A673 (cell line): ENCODE measurements at regions not wholly inside any gene's neighbourhood (a gene's known extent, or its start where the extent isn't known, plus 50 kb on each side); places are given as distances from the start of the nearest gene placed in this dataset.

Experiments
- BruUV-seq: library from RNA; stranded (reverse); fragments of 400-500 nt; replicated peaks from 2 replicates; lab custom pipeline; 2021; lab: Mats Ljungman, UMichigan
- CTCF ChIA-PET: fragments of 300-600 bp; sonication (Branson Sonifier 250); formaldehyde crosslinking; loops from one replicate; lab custom pipeline; 2022; ENCODE audit warnings: antibody characterized with exemption; lab: Charles Lee
- POLR2A ChIA-PET: fragments of 300-600 bp; sonication (Branson Sonifier 250); formaldehyde crosslinking; loops from one replicate; lab custom pipeline; 2022; ENCODE audit warnings: antibody characterized with exemption; ENCODE audit not compliant: low non-redundant PET; lab: Charles Lee
- DNase-seq: peaks from one replicate; pipeline ENCODE4 v3.0.0-alpha.2; 2015; ENCODE audit warnings: low spot score
- H3K27ac ChIP-seq: fragments of 200-600 bp; sonication (generic); 2 replicates; pipeline ENCODE4 v1.5.1; 2016; ENCODE audit warnings: mixed run types, low read depth, mild to moderate bottlenecking, mixed read lengths, antibody characterized with exemption, low read length; ENCODE audit not compliant: poor library complexity, severe bottlenecking
- H3K27me3 ChIP-seq: fragments of 200-600 bp; sonication (generic); replicated peaks from 2 replicates; pipeline ENCODE4 v1.6.1; 2017; ENCODE audit warnings: mixed run types, low read depth, mild to moderate bottlenecking, mixed read lengths, antibody characterized with exemption, low read length; ENCODE audit not compliant: insufficient read depth, poor library complexity
- H3K36me3 ChIP-seq: fragments of 200-600 bp; sonication (generic); 2 replicates; pipeline ENCODE4 v1.6.1; 2016; ENCODE audit warnings: mixed run types, mild to moderate bottlenecking, mixed read lengths, antibody characterized with exemption, low read length; ENCODE audit not compliant: insufficient read depth, poor library complexity, severe bottlenecking
- H3K4me1 ChIP-seq: fragments of 200-600 bp; sonication (generic); 2 replicates; pipeline ENCODE4 v1.6.1; 2017; ENCODE audit warnings: mixed run types, mild to moderate bottlenecking, mixed read lengths, antibody characterized with exemption, low read length; ENCODE audit not compliant: insufficient read depth, poor library complexity, severe bottlenecking
- H3K4me3 ChIP-seq: fragments of 200-600 bp; sonication (generic); 2 replicates; pipeline ENCODE4 v1.5.1; 2016; ENCODE audit warnings: low read depth, mixed run types, mild to moderate bottlenecking, mixed read lengths, low read length; ENCODE audit not compliant: poor library complexity, severe bottlenecking
- H3K9me3 ChIP-seq: fragments of 200-600 bp; sonication (generic); 2 replicates; pipeline ENCODE4 v1.6.1; 2016; ENCODE audit warnings: mixed run types, low read depth, mild to moderate bottlenecking, mixed read lengths, antibody characterized with exemption, low read length; ENCODE audit not compliant: poor library complexity, severe bottlenecking
- CTCF ChIP-seq: fragments of 300-800, 200-600 bp; sonication (generic); conservative IDR thresholded peaks from 2 replicates; pipeline ENCODE4 v1.5.1; 2017; ENCODE audit warnings: low read depth, mild to moderate bottlenecking, antibody characterized with exemption, low read length, moderate library complexity, mixed read lengths
- EZH2 ChIP-seq: fragments of 200-600 bp; sonication (generic); IDR thresholded peaks from 2 replicates; pipeline ENCODE4 v1.6.1; 2017; ENCODE audit warnings: borderline replicate concordance, low read depth, mild to moderate bottlenecking, mixed read lengths, antibody characterized with exemption, low read length; ENCODE audit not compliant: poor library complexity, severe bottlenecking
- intact Hi-C: fragments of 100-400 bp; cut with micrococcal nuclease; formaldehyde crosslinking; loops from one replicate; pipeline ENCODE4 v1.10.0; 2022; ENCODE audit not compliant: unreplicated experiment

DNA sequence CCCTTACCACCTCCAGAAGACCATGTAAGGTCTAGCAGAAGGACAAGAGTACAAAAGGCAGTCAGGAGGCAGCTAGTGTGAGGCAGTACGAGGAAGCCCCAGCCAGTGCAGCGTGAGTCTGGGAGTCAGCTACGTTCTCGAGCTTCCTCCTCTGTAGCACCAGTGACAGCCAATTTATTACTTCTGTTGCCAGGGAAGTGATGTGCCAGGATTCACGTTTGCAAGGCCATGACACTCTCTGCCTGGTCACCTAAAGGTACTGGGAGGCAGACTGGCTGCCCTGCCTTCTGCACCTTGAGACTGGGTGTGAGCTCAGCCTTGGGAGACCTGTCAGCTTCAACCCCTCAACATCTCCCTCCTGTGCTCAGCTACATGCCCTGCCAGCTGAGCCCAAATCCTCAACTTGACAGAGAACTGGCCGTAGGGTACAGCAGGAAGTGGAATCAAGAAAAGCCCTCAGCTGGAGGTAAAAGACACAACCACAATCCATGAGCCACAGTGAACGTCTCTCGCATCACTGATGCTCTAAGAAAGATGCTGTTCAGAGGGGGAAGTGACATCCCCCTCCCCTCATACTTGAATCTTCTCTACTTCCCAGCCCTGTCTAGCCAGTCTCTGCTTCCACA lies 182.5 kb upstream of the RGS6 start:
- no peaks in the 10 kb centered on the region for H3K4me1 ChIP-seq
- intact Hi-C loops: loop anchor here (5.0 to 10.0 kb wide), 2 partner anchors 37 to 765 kb away; no protein-coding TSS in a partner anchor
- ChIA-PET POLR2A (no interaction called here), CTCF (no interaction called here)
- no peaks in the 10 kb centered on the region for H3K27me3 ChIP-seq
- H3K4me3 ChIP-seq: no peak overlapping the region
- no peak overlapping the region for H3K27ac ChIP-seq
- no peaks in the 10 kb centered on the region for H3K36me3 ChIP-seq
- DNase-seq: no peak
- BruUV-seq: no TSS peak
- peaks cover 10% of the 10 kb centered on the region for H3K9me3 ChIP-seq
- TF ChIP-seq CTCF (no peak), EZH2 (no peak)

DNA sequence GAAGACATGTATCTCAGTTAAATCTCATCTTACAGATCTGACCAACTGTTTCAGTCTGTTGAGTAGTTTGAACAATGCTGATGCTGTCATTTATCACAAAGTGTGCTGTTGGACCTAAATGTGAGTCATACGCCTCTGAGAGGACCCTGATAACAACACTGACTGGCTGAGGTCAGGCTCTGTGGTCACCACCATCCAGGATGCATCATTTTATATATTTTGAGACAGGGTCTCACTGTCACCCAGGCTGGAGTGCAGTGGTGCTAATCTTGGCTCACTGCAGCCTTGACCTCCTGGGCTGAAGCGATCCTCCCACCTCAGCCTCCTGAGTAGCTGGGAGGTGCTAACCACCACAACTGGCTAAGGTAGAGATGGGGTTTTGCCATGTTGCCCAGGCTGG lies 181.0 kb upstream of the RGS6 start:
- no peaks in the 10 kb centered on the region for H3K27me3 ChIP-seq
- no peak overlapping the region for H3K27ac ChIP-seq
- H3K9me3 ChIP-seq: peaks cover 10% of the 10 kb centered on the region
- no peak overlapping the region for H3K4me3 ChIP-seq
- CTCF ChIA-PET: no interaction called here
- no peaks in the 10 kb centered on the region for H3K36me3 ChIP-seq
- BruUV-seq: no TSS peak
- H3K4me1 ChIP-seq: no peaks in the 10 kb centered on the region
- POLR2A ChIA-PET: interaction anchor here (0.9 kb wide), 1 partner anchor 12 kb away, joined by 3 read pairs; no protein-coding TSS in a partner anchor
- intact Hi-C loops: loop anchor here (5.0 to 10.0 kb wide), 2 partner anchors 39 to 766 kb away; no protein-coding TSS in a partner anchor
- DNase-seq: no peak
- TF ChIP-seq EZH2: no peak
- TF ChIP-seq CTCF: no peak

DNA sequence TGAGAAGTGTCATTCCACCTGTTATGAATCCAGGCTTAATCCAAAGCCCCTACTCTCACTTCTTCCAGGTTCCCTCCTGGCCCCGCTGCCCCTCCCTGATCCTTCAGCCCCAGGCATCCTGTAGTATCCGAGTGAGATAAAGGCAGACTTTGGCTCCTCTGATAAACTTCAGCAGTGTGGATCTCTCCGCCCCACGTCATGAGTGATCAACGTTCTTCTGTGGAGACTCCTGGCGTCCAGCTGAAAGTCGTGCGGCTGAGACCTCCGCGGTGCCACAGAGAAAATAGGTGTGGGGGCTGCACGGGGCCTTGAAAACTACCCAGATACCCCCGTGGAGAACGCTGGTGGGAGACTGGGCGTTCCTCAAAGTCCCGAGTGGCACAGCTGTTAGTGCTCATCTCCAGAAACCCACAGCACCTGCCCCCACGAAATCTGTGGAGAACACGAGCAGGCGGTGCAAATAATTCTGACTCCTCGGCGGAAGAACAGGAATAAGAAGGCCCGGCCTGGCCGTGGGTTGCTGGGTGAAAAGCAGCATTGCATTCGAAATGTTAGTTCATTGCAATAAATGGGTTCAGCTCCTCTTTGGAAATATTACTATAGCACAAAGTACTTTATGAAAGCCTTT lies 180.0 kb upstream of the RGS6 start:
- intact Hi-C loops: loop anchor here (2.0 to 10.0 kb wide), 5 partner anchors 31 to 767 kb away; partner anchors contain the start of gene SIPA1L1
- Histone ChIP-seq H3K4me1 (peaks cover under 1% of the 10 kb centered on the region), H3K4me3 (no peak overlapping the region), H3K27ac (peak overlapping the region; percentile 2), H3K27me3 (no peaks in the 10 kb centered on the region), H3K36me3 (no peaks in the 10 kb centered on the region), H3K9me3 (peaks cover 10% of the 10 kb centered on the region)
- BruUV-seq: no TSS peak
- DNase-seq: no peak
- ChIA-PET POLR2A (no interaction called here), CTCF (interaction anchor here (0.6 to 1.8 kb wide), 16 partner anchors 10 to 649 kb away, joined by 3 to 16 read pairs (median 4); no protein-coding TSS in a partner anchor)
- no peak for TF ChIP-seq EZH2
